Dermis microvascular lymphatic vessel endothelial cell (primary cell): ENCODE measurements at regions not wholly inside any gene's neighbourhood (a gene's known extent, or its start where the extent isn't known, plus 50 kb on each side); places are given as distances from the start of the nearest gene placed in this dataset.

ENCODE experiments used
- DNase-seq, 2 donors: peaks; one replicate each; pipeline versions ENCODE4 v3.0.0 to v3.0.0-alpha.2; 2010; ENCODE audit warnings: low read depth in 2 of 2

DNA sequence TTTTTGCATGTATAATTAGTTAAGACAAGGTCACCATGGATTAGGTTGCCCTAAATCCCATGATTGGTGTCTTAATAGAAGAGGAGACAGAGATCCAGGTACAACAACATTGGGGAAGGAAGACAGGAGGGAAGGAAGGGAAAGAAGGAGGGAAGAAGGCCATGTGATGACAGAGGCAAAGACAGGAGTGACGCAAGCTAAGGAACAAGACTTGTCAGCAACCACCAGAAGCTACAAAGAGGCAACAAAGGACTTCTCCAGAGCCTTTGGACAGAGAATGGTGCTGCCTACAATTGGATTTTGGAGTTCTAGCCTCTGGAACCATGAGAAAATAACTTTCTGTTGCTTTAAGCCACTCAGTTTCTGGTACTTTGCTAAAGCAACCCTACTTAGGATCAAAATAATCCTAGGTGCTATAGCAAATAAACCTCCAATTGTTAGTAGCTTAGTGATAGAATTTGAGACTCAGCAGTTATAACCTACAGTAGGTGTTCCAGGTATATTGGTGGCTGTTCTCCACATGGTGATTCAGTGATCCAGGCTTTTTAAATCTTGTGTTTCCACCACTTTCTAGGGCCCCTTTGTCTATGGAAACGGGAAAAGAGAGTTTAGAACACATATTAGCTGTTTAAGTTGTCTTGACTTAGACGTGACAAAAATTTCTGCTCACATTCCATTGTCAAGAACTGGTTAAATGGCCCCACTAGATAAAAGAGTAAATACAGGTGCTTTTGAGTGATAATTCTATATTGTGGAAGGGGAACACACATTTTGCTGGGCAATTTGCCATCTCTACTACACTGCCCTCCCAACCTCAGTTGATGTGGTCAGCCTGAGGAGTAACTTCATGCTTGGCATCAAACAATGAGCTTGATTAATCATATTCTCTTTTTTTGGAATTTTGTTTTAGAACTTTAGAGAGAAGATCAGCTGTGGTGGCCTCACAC is 70.5 kb upstream of the SP4 start:
- DNase-seq = no peak

GRCh38 chr7:21358648-21359047 is 69.2 kb upstream of the SP4 start:
- DNase-seq = no peak

- DNase-seq = no peak
These were observed 68.7 kb upstream of the SP4 start for GRCh38 chr7:21359163-21359562.

DNA sequence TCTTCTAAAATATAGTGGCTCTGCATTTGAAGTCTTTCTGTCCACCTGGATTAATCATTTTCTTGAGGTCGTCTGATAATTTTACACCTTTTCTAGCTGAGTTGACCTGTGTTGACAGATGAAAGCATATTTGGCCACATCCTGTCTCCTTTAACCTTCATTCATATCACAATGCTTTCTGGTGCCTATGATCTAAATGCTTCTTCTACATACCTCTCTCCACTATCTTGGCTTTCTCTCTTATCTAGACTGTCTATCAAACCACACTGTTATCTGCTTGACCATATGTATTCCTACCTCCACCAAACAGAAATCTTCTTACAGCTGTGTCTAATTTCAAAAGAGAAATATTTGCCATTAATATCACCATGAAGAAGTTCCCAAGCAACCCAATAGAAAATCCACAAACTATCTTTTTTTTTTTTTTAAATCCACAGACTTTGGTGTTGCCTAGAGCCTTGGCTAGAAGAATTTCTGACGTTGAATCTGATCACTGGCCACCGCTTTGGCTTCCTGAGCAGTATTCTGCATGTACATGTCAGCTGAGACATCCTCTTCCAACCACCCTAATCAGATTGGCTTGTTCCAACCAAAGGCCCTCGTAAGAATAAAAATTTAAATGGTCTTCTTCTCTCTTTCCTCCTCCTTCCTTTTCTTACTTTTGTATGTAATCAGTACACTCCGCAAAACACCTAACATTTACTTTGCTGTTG is 66.3 kb upstream of the SP4 start:
- DNase-seq = no peak

DNA sequence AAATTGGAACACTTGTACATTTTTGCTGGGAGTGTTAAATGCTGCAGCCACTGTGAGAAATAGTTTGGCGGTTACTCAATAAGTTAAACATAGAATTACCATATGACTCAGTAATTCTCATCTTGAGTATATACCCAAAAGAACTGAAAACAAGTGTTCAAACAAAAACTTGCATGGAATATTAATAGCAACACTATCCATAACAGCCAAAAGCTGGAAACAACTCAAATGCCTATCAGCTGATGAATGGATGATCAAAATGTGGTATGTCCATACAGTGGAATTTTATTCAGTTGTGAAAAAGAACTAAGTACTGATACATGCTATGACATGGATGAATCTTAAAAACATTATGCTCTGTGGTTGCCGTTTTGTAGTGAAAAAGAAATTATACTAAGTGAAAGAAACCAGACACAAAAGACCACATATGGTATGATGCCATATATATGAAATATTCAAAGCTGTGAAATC is 63.0 kb upstream of the SP4 start:
- DNase-seq = no peak

- DNase-seq = peak; percentile 25 to 51
These were observed 61.8 kb upstream of the SP4 start for GRCh38 chr7:21365866-21366624.

- peak in 1 of 2 donors; percentile 11 for DNase-seq
These were observed 60.8 kb upstream of the SP4 start for GRCh38 chr7:21367081-21367480.

DNA sequence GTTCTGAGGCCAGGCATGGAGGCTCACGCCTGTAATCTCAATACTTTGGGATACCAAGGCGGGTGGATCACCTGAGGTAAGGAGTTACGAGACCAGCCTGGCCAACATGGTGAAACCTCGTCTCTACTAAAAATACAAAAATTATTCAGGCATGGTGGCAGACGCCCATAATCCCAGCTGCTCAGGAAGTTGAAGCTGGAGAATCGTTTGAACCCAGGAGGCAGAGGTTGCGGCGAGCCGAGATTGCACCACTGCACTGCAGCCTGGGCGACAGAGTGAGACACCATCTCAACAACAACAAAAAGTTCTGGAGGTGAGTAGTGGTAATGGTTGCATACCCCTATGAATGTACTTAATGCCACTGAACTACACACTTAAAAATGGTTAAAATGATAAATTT is 60.3 kb upstream of the SP4 start:
- no peak for DNase-seq

DNA sequence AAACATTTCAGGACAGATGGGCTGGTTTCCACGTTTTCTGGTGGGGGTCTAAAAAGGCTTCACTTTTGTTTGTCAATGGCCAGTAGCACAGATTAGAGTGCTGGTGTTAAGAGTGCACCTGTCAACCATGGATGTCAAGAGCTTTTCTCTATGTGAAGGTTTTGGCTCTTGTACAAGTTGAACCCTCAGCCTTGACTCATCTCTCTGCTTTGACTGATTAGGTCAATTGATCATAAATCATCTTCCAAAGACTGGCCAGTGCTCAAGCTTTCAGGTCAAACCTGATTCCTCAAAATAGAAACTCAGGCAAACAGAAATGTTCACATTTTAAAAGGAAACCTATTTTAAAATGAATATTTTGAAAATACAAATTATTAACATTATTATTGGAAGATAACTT is 59.6 kb upstream of the SP4 start:
- no peak for DNase-seq

GRCh38 chr7:21370283-21370982 is 57.5 kb upstream of the SP4 start:
- DNase-seq = no peak

DNA sequence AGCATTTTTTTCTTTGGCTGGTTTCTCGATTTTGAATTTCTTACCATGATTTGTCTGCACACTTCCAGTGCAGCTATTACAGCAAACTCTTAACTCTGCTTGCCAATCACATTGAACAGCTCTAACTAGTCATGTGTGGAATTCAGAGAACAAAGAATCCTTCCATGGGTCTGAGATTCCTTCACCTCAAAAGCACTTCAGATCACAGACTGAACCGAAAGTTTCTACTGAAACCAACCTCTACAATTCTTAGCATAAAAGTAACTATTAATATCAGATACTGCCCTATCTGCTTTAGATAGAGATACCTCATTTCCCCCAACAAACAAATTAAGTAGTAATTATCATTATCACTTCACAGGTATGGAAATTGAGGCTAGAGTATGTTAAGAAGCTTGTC is 56.5 kb upstream of the SP4 start:
- DNase-seq = no peak

- no peak for DNase-seq
These were observed 54.9 kb upstream of the SP4 start for GRCh38 chr7:21373031-21373430.

- no peak for DNase-seq
These were observed 53.7 kb upstream of the SP4 start for GRCh38 chr7:21374134-21374533.

GRCh38 chr7:21377545-21377944 is 50.3 kb upstream of the SP4 start:
- DNase-seq = no peak
